ENCODE measurements at regions not wholly inside any gene's neighbourhood (a gene's known extent, or its start where the extent isn't known, plus 50 kb on each side); places are given as distances from the start of the nearest gene placed in this dataset.

- Histone ChIP-seq H3K4me1 (ENCODE audit: insufficient read depth) (no peaks in the 10 kb centered on the region), H3K4me3 (no peak overlapping the region), H3K36me3 (no peaks in the 10 kb centered on the region), H3K9me3 (no peaks in the 10 kb centered on the region), H3K27me3 (no peaks in the 10 kb centered on the region), H3K27ac (no peak overlapping the region)
- no peak for DNase-seq
- intact Hi-C loops (cut with DNase I), result no loop called here
- WGBS, 3 donors, result 75 to 82% (median 82%) methylated on average over 5 of the region's 5 CpGs
- TF ChIP-seq POLR2A (IDR thresholded peaks at IDR 0.05) (no peak), EP300 (IDR thresholded peaks at IDR 0.05) (no peak)
- TF ChIP-seq, protein P1, sequence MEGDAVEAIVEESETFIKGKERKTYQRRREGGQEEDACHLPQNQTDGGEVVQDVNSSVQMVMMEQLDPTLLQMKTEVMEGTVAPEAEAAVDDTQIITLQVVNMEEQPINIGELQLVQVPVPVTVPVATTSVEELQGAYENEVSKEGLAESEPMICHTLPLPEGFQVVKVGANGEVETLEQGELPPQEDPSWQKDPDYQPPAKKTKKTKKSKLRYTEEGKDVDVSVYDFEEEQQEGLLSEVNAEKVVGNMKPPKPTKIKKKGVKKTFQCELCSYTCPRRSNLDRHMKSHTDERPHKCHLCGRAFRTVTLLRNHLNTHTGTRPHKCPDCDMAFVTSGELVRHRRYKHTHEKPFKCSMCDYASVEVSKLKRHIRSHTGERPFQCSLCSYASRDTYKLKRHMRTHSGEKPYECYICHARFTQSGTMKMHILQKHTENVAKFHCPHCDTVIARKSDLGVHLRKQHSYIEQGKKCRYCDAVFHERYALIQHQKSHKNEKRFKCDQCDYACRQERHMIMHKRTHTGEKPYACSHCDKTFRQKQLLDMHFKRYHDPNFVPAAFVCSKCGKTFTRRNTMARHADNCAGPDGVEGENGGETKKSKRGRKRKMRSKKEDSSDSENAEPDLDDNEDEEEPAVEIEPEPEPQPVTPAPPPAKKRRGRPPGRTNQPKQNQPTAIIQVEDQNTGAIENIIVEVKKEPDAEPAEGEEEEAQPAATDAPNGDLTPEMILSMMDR (IDR thresholded peaks at IDR 0.05), result no peak
Observed at GRCh38 chr10:84039957-84040356, 99.4 kb upstream of the GHITM start.

GRCh38 chr10:84047258-84048010 lies 91.9 kb upstream of the GHITM start:
- Histone ChIP-seq H3K27me3 (no peaks in the 10 kb centered on the region), H3K36me3 (no peaks in the 10 kb centered on the region), H3K9me3 (no peaks in the 10 kb centered on the region), H3K27ac (no peak overlapping the region), H3K4me3 (no peak overlapping the region), H3K4me1 (ENCODE audit: insufficient read depth) (no peaks in the 10 kb centered on the region)
- TF ChIP-seq, protein P1 (IDR thresholded peaks at IDR 0.05), result no peak
- intact Hi-C loops (cut with DNase I), result no loop called here
- DNase-seq, result no peak
- WGBS, 3 donors, result 77 to 90% (median 83%) methylated on average over 3 of the region's 3 CpGs

DNA sequence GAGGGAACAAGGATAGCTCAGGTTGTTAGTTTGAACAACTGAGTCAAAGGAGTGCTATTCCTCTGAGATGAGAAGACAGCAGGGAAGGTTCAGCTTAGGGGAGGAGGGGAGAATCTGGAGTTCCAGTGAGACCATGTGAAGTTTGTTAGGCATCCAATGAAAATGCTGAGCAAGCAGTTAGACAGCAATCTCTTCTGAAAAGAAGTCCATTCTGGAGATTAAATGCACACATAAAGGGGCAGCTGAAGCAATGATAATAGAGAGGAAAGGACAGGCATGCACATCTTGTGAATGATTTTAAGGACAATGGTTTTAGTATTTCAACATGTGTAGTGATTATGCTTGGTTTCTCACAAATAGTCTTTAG lies 89.7 kb upstream of the GHITM start:
- intact Hi-C loops (cut with DNase I), result no loop called here
- H3K27ac ChIP-seq, result no peak overlapping the region
- H3K9me3 ChIP-seq, result no peaks in the 10 kb centered on the region
- no peak for TF ChIP-seq POLR2A (IDR thresholded peaks at IDR 0.05)
- TF ChIP-seq EP300 (IDR thresholded peaks at IDR 0.05), result no peak
- H3K4me3 ChIP-seq, result no peak overlapping the region
- H3K27me3 ChIP-seq, result no peaks in the 10 kb centered on the region
- no peak for DNase-seq
- no peaks in the 10 kb centered on the region for H3K36me3 ChIP-seq
- no peaks in the 10 kb centered on the region for H3K4me1 ChIP-seq (ENCODE audit: insufficient read depth)

GRCh38 chr10:84053626-84054025 lies 85.7 kb upstream of the GHITM start:
- intact Hi-C loops (cut with DNase I), result no loop called here
- Histone ChIP-seq H3K27ac (no peak overlapping the region), H3K36me3 (no peaks in the 10 kb centered on the region), H3K27me3 (no peaks in the 10 kb centered on the region), H3K4me3 (no peak overlapping the region), H3K4me1 (ENCODE audit: insufficient read depth) (no peaks in the 10 kb centered on the region), H3K9me3 (no peaks in the 10 kb centered on the region)
- TF ChIP-seq EP300 (IDR thresholded peaks at IDR 0.05) (no peak), POLR2A (IDR thresholded peaks at IDR 0.05) (no peak)
- TF ChIP-seq, protein P1 (IDR thresholded peaks at IDR 0.05), result no peak
- WGBS, 3 donors, result 82 to 90% (median 87%) methylated on average over 5 of the region's 5 CpGs
- no peak for DNase-seq

GRCh38 chr10:84054743-84055142 lies 84.6 kb upstream of the GHITM start:
- no peaks in the 10 kb centered on the region for H3K36me3 ChIP-seq
- H3K27ac ChIP-seq, result no peak overlapping the region
- H3K4me1 ChIP-seq (ENCODE audit: insufficient read depth), result no peaks in the 10 kb centered on the region
- TF ChIP-seq EP300 (IDR thresholded peaks at IDR 0.05), result no peak
- TF ChIP-seq, protein P1 (IDR thresholded peaks at IDR 0.05), result no peak
- no peaks in the 10 kb centered on the region for H3K9me3 ChIP-seq
- H3K27me3 ChIP-seq, result no peaks in the 10 kb centered on the region
- 84 to 85% (median 85%) methylated on average over 3 of the region's 3 CpGs for WGBS, 3 donors
- no peak overlapping the region for H3K4me3 ChIP-seq
- no peak for DNase-seq
- intact Hi-C loops (cut with DNase I), result no loop called here
